Activated gamma-delta T cell treated with Interleukin-2 at 50 U/mL for 16 hours (primary cell): ENCODE measurements at regions not wholly inside any gene's neighbourhood (a gene's known extent, or its start where the extent isn't known, plus 50 kb on each side); places are given as distances from the start of the nearest gene placed in this dataset.

Experiments used
- DNase-seq: peaks from one replicate; pipeline ENCODE4 v3.0.0-alpha.2; 2020

DNA sequence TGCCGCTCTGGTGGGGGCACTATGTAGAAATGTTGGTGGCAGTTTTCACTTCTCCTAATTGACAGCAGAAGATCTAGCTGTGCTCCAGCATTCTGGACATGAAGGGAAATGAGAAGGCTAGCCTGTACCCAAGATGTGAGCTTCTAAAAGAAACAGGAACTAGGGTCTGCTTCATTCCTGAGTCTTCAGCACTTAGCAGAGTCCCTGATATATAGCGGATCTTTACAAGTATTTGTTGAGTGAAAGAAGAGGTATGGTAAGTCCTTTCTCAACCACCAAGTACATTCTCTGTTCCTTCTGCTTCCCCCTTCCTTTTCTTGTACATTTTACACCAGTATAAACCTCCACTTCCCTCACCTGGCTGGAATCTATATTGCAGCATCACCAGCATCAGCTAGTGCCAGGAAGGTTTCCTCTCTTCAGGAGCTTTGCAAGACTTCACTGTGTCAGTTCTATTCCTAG, 408.3 kb upstream of the CADM1 start:
- no peak for DNase-seq

DNA sequence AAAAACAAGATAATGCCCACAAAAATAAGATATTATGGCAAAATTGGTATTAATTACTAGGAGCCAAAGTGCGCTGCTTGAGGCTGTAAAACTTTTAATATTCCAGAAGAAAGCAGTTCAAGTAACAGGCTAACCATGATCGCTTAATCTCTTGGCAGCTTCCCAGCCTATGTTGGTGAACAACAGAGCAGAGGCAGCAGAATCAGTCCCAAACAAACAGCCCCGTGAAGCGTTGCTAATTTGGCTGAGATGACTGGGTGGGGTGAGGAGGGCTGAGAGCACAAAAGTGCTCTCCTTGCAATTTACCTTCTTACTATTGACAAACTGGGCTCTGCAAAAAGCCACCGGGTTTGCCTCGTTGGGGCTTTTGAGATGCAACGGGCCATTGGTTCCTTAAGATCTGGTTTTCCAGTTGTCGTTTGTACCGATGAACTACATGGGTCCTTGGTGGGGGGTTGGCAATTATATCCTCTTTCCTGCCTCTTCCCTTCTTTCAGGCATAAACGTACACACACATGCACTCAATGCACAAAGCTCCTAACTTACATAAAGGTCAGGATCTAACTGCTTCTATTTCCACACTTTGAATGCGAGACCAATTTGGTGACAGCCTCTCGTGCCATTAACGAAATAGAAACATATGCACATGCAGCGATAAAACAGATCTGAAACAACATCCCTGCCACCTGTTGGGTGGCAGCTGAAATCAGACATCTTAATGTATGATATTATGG, 407.6 kb upstream of the CADM1 start:
- DNase-seq: no peak

DNA sequence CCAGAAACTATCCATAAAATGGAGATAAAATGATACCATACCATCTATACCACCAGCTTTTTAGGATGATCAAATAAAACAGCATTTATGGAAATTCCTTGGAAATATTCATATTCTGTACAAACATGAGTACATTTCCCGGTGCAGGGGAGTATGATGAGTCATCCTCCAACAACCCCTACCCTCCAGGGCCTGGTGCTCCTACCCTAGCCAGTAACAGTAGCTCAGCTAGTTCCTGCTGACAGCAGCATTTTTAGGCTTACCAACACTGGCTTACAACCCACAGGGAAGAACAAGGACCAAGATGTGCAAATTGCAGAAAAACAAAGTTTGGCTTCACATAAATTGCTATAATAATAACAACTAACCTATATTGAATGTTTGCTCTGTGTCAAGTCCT, 406.2 kb upstream of the CADM1 start:
- DNase-seq: no peak

DNA sequence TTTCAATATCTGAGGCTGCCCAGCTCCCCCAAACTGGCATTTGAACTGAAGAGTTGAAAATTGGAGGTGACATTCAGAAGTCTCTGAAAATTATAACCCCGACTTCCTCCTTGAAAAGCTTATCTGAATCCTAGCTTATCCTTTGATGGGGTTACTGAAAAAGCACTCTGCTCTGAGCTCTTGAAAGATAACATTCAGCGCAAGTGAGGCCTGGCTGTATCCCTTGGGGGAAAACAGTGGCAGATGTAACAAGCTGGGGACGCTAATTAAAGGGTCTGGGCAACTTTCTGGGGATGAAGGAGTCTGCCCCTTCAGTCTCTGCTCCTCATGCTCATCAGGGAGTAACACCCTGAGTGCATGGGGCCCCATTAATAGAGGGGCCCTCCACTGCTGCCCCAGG, 402.0 kb upstream of the CADM1 start:
- no peak for DNase-seq

DNA sequence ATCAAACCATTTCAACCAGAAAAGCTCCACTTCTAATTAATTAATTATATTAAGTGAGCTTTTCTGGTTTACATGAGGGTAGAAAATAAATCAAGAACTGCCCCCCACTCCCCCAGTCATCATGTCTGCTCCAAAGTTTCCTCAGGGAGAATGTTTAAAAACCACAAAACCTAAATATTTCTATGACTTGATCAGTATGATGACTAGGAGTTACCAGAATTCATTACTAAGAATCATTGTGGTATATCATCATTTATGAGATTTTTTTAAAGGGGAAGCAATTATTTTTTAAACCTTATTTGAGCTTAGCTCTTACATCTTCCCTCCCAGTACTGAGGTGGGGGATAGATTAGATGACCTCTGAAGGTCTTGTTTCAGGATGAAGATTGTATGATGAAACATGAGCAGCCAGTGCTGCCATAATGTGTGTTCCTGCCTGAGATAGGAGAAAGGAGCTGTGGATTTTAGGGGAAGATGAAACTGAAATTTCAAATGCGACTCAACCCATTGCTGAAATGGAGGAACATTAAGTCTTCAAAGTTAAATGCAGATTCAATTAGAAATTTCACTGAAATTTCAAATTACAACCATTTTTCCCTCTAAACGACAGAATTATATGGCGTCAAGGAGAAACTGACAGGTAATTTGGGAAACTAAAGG, 401.3 kb upstream of the CADM1 start:
- no peak for DNase-seq

DNA sequence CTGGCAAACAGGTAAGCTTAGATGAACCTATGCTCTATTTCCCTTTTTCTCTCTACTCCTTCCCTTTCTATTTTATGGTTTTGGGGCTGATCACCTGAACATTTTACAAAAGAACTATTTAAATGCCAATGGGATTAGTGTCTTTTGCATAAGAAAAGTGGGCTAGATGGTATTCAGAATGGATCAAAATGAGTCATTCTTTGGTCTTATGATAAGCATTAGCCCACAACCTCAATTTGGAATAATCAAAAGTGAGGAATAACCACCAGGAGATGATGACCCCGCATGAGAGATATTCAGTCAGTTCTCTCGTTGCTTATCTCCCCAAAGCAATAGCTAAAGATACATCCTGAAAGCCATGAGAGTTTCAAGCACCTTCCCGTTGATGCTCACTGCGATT, 399.0 kb upstream of the CADM1 start:
- DNase-seq: no peak

GRCh38 chr11:115901069-115901468, 396.9 kb upstream of the CADM1 start:
- no peak for DNase-seq

- DNase-seq: no peak
Observed at GRCh38 chr11:115900111-115900510, 395.9 kb upstream of the CADM1 start.

DNA sequence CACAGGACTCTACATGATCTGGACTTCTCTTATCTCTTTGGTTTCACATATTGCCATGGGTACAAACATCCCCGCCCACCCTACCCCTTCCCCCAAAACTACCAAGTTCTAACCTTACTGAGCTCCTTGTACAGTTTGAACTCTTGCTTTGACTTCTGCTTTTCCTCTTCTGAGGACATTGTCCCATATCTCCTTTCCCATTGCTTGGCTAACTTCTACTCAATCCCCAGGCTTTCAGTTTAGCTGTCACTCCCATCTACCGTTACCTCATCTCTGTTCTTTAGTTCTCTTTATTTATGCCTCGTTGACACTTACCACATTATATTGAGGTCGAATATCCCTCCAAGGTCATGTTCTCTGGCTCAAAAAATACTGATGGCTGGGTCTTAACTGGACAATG, 393.5 kb upstream of the CADM1 start:
- DNase-seq: no peak

DNA sequence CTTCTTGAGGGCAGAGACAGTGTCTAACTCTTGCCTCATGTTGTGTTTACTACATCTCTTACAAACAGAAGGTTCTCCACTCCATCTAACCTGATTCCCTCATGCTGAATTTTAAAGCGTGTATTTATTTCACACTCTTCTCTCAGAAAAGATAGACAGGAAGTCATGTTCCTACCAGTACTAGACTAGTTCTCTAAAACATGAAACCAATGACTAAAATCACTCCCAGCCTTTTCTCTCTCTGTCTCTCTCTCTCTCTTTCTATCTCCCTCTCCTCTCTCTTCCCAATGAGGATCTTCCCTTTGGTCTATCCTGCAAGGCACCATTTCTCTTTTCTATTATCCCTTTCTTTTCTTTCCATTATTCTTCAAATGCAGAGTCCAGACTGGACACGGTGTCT, 391.9 kb upstream of the CADM1 start:
- no peak for DNase-seq

DNA sequence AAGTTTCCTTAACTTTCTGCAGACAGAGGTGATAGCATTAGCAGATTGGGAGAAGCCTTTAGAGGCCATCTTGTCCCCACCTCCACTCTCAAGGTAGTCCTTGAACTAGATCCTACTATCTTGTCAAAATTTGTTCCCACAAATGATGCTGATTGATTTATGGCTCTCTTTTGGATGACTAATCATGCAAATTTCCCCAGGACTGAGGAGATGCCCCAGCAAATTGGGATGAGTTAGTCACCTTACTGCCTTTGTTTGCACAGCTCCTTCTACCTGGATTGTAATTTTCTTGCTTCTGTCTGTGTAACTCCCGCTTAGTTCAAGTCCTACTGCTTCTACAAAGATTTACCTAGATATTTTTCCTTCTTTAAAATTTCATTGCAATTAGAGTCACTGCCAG, 391.4 kb upstream of the CADM1 start:
- DNase-seq: no peak

- DNase-seq: no peak
Observed at GRCh38 chr11:115894176-115894575, 390.0 kb upstream of the CADM1 start.

- no peak for DNase-seq
Observed at GRCh38 chr11:115893461-115894099, 389.4 kb upstream of the CADM1 start.

GRCh38 chr11:115892016-115892415, 387.8 kb upstream of the CADM1 start:
- DNase-seq: no peak

- DNase-seq: no peak
Observed at GRCh38 chr11:115891581-115891980, 387.4 kb upstream of the CADM1 start.

- DNase-seq: no peak
Observed at GRCh38 chr11:115890500-115890899, 386.3 kb upstream of the CADM1 start.

- DNase-seq: no peak
Observed at GRCh38 chr11:115889712-115890111, 385.5 kb upstream of the CADM1 start.

DNA sequence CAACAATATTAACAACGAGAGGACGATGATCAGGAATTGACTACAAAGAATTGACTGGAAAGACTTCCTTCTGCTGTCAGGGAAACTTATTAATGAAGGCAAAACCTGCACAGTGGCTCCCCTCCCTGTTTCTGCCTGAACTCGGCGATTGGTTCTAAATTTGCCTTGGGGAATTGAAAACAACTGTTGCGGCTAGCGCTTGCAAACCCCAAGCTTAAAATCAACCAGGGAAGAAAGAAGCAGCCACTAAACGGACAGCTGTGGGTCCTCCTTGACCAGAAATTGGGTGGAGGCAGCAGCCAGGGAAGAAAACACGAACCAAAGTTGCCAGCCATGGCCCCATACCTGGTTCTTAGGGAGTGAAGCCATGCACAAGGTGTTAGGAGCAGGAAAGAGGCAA, 383.5 kb upstream of the CADM1 start:
- DNase-seq: no peak

- no peak for DNase-seq
Observed at GRCh38 chr11:115887316-115887715, 383.1 kb upstream of the CADM1 start.

- DNase-seq: no peak
Observed at GRCh38 chr11:115886422-115886733, 382.2 kb upstream of the CADM1 start.

DNA sequence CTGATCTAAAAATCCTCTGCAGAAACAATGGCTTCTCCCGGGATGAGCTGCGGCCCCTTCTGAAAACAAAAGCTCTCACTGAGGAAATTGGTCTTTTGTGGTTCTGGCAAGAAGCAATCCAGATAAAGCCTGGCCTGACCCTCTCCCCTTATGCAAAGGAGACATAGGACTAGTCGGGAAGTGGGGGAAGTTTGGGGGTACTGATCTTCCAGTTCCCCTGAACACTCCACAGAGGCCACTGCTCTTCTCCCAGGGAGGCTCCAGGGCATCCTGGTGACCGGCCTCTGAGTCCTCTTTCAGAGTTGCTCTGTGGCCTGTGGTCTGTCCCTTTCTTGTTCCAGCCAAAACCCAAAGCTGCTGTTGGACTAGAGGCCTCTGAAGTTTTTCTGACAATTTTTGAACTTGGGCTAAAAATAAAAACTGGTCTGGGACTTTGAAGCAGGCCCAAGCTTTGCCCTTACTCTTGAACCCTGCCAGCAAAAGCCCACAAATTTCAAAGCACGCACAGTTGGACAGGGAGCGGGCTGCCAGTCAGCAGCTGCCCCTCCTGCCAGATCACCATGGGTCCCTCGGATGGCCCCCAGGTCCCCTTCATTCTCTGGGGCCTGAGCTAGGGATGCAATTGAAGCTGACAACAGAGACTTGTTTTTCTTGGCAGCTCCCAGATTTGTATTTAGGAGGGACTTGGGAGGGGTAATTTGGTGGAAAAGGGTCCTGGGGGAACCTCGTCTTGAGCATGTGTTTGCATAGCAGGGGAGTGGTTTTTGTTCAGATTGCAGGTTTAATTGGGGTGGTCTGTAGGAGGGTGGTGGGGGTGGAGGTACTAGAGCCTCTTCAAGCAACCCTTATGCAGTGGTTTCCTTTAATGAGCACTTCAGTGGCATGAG, 381.6 kb upstream of the CADM1 start:
- no peak for DNase-seq

GRCh38 chr11:115884800-115885534, 380.8 kb upstream of the CADM1 start:
- DNase-seq: no peak

DNA sequence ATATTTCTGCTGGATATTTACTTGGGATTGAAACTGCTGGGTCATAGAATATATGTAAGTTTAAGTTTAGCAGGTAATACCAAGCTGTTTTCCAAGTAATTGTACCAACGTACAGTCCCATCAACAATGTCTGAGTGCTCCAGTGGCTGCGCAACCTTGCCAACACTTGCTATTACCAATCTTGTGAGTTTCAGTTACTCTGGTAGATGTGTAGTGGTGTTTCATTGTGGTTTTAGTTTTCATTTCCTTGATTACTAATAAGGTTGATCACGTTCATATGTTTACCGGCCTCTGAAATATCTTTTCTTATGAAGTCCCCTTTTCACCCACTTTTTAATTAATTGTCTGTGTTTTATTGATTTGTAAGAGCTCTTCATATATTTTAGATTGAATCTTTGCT, 370.6 kb upstream of the CADM1 start:
- no peak for DNase-seq
